ENCODE measurements at regions not wholly inside any gene's neighbourhood (a gene's known extent, or its start where the extent isn't known, plus 50 kb on each side); places are given as distances from the start of the nearest gene placed in this dataset.
"Not testable (repeated sequence)": the region's sequence is repeated elsewhere in the genome, so short reads cannot be mapped to it uniquely, and the experiment has no call there.

GRCh38 chr7:34445653-34446052 is 212.4 kb upstream of the NPSR1 start:
- no peak overlapping the region for H3K4me3 ChIP-seq (replicated peaks; ENCODE audit: insufficient read depth, low read length)
- DNase-seq (ENCODE audit: low read depth in 1 of 2, low spot score in 1 of 2), result no peak
- H3K27ac ChIP-seq (replicated peaks), result no peak overlapping the region
- TF ChIP-seq SPI1 (IDR thresholded peaks at IDR 0.05; ENCODE audit: borderline replicate concordance, low read depth), result no peak
- no peak for TF ChIP-seq POLR2AphosphoS5 (IDR thresholded peaks at IDR 0.05; ENCODE audit: low read depth)
- TF ChIP-seq CTCF (IDR thresholded peaks at IDR 0.05; ENCODE audit: insufficient read depth, low read length), result no peak
- TF ChIP-seq GABPA (IDR thresholded peaks at IDR 0.05; ENCODE audit: low read depth), result no peak
- TF ChIP-seq REST (IDR thresholded peaks at IDR 0.05; ENCODE audit: insufficient replicate concordance, low read depth), result no peak
- H3K27me3 ChIP-seq (ENCODE audit: insufficient read depth, poor library complexity, severe bottlenecking), result no peaks in the 10 kb centered on the region

GRCh38 chr7:34448531-34448930 is 209.5 kb upstream of the NPSR1 start:
- H3K27me3 ChIP-seq (ENCODE audit: insufficient read depth, poor library complexity, severe bottlenecking); DNase-seq (ENCODE audit: low read depth in 1 of 2, low spot score in 1 of 2); H3K27ac ChIP-seq (replicated peaks); H3K4me3 ChIP-seq (replicated peaks; ENCODE audit: insufficient read depth, low read length): not testable (repeated sequence)

- Histone ChIP-seq H3K27me3 (ENCODE audit: insufficient read depth, poor library complexity, severe bottlenecking) (no peaks in the 10 kb centered on the region), H3K27ac (replicated peaks) (no peak overlapping the region), H3K4me3 (replicated peaks; ENCODE audit: insufficient read depth, low read length) (no peak overlapping the region)
- DNase-seq (ENCODE audit: low read depth in 1 of 2, low spot score in 1 of 2), result no peak
- TF ChIP-seq REST (IDR thresholded peaks at IDR 0.05; ENCODE audit: insufficient replicate concordance, low read depth) (no peak), GABPA (IDR thresholded peaks at IDR 0.05; ENCODE audit: low read depth) (no peak), SPI1 (IDR thresholded peaks at IDR 0.05; ENCODE audit: borderline replicate concordance, low read depth) (no peak), POLR2AphosphoS5 (IDR thresholded peaks at IDR 0.05; ENCODE audit: low read depth) (no peak), CTCF (IDR thresholded peaks at IDR 0.05; ENCODE audit: insufficient read depth, low read length) (no peak)
Measured at GRCh38 chr7:34449765-34450164, 208.3 kb upstream of the NPSR1 start.

GRCh38 chr7:34451183-34451582 is 206.8 kb upstream of the NPSR1 start:
- no peaks in the 10 kb centered on the region for H3K27me3 ChIP-seq (ENCODE audit: insufficient read depth, poor library complexity, severe bottlenecking)
- DNase-seq (ENCODE audit: low read depth in 1 of 2, low spot score in 1 of 2), result no peak
- no peak overlapping the region for H3K27ac ChIP-seq (replicated peaks)
- no peak overlapping the region for H3K4me3 ChIP-seq (replicated peaks; ENCODE audit: insufficient read depth, low read length)
- TF ChIP-seq POLR2AphosphoS5 (IDR thresholded peaks at IDR 0.05; ENCODE audit: low read depth) (no peak), GABPA (IDR thresholded peaks at IDR 0.05; ENCODE audit: low read depth) (no peak), REST (IDR thresholded peaks at IDR 0.05; ENCODE audit: insufficient replicate concordance, low read depth) (no peak), SPI1 (IDR thresholded peaks at IDR 0.05; ENCODE audit: borderline replicate concordance, low read depth) (no peak), CTCF (IDR thresholded peaks at IDR 0.05; ENCODE audit: insufficient read depth, low read length) (no peak)

Data from HL-60 (cell line).